ENCODE measurements at regions not wholly inside any gene's neighbourhood (a gene's known extent, or its start where the extent isn't known, plus 50 kb on each side); places are given as distances from the start of the nearest gene placed in this dataset.

GRCh38 chr4:157739242-157739641 lies 433.6 kb downstream of the GASK1B start:
- TF ChIP-seq POLR2A (IDR thresholded peaks at IDR 0.05) (no peak), POLR2AphosphoS5 (IDR thresholded peaks at IDR 0.05) (no peak)
- TF ChIP-seq, protein P1, sequence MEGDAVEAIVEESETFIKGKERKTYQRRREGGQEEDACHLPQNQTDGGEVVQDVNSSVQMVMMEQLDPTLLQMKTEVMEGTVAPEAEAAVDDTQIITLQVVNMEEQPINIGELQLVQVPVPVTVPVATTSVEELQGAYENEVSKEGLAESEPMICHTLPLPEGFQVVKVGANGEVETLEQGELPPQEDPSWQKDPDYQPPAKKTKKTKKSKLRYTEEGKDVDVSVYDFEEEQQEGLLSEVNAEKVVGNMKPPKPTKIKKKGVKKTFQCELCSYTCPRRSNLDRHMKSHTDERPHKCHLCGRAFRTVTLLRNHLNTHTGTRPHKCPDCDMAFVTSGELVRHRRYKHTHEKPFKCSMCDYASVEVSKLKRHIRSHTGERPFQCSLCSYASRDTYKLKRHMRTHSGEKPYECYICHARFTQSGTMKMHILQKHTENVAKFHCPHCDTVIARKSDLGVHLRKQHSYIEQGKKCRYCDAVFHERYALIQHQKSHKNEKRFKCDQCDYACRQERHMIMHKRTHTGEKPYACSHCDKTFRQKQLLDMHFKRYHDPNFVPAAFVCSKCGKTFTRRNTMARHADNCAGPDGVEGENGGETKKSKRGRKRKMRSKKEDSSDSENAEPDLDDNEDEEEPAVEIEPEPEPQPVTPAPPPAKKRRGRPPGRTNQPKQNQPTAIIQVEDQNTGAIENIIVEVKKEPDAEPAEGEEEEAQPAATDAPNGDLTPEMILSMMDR (IDR thresholded peaks at IDR 0.05), result no peak
